Esophagus squamous epithelium (tissue), 4 donors: ENCODE measurements at regions not wholly inside any gene's neighbourhood (a gene's known extent, or its start where the extent isn't known, plus 50 kb on each side); places are given as distances from the start of the nearest gene placed in this dataset.

Experiments used
- CTCF ChIP-seq, 6 experiments: fragments of 450-650 bp in 4 of 6; fragments of 200-600 bp in 2 of 6; sonication (generic) in 2 of 6; IDR thresholded peaks; one replicate each; pipeline ENCODE4 v1.5.1; 2016 to 2019; ENCODE audit warnings: antibody characterized with exemption in 6 of 6, mild to moderate bottlenecking in 4 of 6, moderate library complexity in 4 of 6
- POLR2A ChIP-seq, 4 donors: fragments of 450-650 bp; IDR thresholded peaks; one replicate each; pipeline ENCODE4 v1.6.1; 2017; ENCODE audit warnings: antibody characterized with exemption in 4 of 4, mild to moderate bottlenecking in 4 of 4, moderate library complexity in 3 of 4

- no peak for TF ChIP-seq CTCF (IDR thresholded peaks at IDR 0.05)
- TF ChIP-seq POLR2A (IDR thresholded peaks at IDR 0.05), result no peak
Measured at GRCh38 chrX:68935362-68935761, 106.5 kb downstream of the EFNB1 start.
